RWPE2 (cell line): ENCODE measurements at regions not wholly inside any gene's neighbourhood (a gene's known extent, or its start where the extent isn't known, plus 50 kb on each side); places are given as distances from the start of the nearest gene placed in this dataset.

Experiments used
- ATAC-seq: fragments of 200-7000 bp; cut with Tn5 transposase; 3 replicates; pipeline ENCODE4 v1.9.1; 2021; ENCODE audit warnings: low read depth
- DNase-seq: peaks from one replicate; pipeline ENCODE4 v3.0.0-alpha.2; 2020; ENCODE audit warnings: low spot score
- H3K27ac ChIP-seq: fragments of 450-650 bp; 2 replicates; pipeline ENCODE4 v1.5.1; 2017; ENCODE audit warnings: mild to moderate bottlenecking; ENCODE audit not compliant: poor library complexity, severe bottlenecking
- H3K27me3 ChIP-seq: fragments of 250-450 bp; sonication (Bioruptor Pico); 2 replicates; pipeline ENCODE4 v1.5.1; 2021; ENCODE audit warnings: mild to moderate bottlenecking, moderate library complexity; ENCODE audit not compliant: insufficient read depth, poor library complexity, severe bottlenecking
- H3K36me3 ChIP-seq: fragments of 250-450 bp; sonication (Bioruptor Pico); 2 replicates; pipeline ENCODE4 v1.5.1; 2020; ENCODE audit warnings: low read depth, mild to moderate bottlenecking, moderate library complexity
- H3K4me1 ChIP-seq: fragments of 250-450 bp; sonication (Bioruptor Pico); 2 replicates; pipeline ENCODE4 v1.5.1; 2021; ENCODE audit warnings: mild to moderate bottlenecking, moderate library complexity; ENCODE audit not compliant: insufficient read depth, poor library complexity, severe bottlenecking
- H3K4me3 ChIP-seq: fragments of 250-450 bp; sonication (Bioruptor Pico); 2 replicates; pipeline ENCODE4 v1.5.1; 2021; ENCODE audit warnings: mild to moderate bottlenecking, moderate library complexity; ENCODE audit not compliant: severe bottlenecking
- H3K9me3 ChIP-seq: fragments of 250-450 bp; sonication (Bioruptor Pico); 2 replicates; pipeline ENCODE4 v1.5.1; 2021; ENCODE audit warnings: mild to moderate bottlenecking, moderate library complexity; ENCODE audit not compliant: severe bottlenecking
- TF ChIP-seq, protein P1 (sequence below): fragments of 450-650 bp; IDR thresholded peaks from one replicate; pipeline ENCODE4 v1.5.1; 2017; ENCODE audit warnings: mild to moderate bottlenecking, moderate library complexity; ENCODE audit not compliant: poor library complexity, severe bottlenecking

DNA sequence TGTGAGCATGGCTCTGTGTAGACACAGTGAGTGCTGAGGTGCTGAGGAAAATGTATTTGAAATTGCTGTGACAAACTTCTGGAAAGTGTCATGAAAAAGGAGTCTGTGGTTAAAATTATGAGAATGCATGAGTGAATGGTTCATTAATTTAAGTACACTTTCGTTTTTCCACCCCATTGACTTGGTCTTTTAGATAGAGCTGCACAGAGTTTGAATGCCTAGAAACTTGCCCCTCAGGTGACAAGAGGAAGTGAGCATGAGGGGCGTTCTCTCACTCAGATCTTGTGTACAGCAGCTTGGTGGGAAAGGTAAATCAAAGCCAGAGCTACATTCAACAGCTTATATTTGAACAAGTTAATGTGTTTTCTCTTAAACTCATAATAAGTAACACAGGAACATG is 296.8 kb downstream of the WDR72 start:
- no peaks in the 10 kb centered on the region for H3K4me1 ChIP-seq
- no peak overlapping the region for H3K27ac ChIP-seq
- no peaks in the 10 kb centered on the region for H3K9me3 ChIP-seq
- H3K4me3 ChIP-seq: no peak overlapping the region
- H3K36me3 ChIP-seq: no peaks in the 10 kb centered on the region
- ATAC-seq (no peak), DNase-seq (no peak)
- TF ChIP-seq, protein P1, sequence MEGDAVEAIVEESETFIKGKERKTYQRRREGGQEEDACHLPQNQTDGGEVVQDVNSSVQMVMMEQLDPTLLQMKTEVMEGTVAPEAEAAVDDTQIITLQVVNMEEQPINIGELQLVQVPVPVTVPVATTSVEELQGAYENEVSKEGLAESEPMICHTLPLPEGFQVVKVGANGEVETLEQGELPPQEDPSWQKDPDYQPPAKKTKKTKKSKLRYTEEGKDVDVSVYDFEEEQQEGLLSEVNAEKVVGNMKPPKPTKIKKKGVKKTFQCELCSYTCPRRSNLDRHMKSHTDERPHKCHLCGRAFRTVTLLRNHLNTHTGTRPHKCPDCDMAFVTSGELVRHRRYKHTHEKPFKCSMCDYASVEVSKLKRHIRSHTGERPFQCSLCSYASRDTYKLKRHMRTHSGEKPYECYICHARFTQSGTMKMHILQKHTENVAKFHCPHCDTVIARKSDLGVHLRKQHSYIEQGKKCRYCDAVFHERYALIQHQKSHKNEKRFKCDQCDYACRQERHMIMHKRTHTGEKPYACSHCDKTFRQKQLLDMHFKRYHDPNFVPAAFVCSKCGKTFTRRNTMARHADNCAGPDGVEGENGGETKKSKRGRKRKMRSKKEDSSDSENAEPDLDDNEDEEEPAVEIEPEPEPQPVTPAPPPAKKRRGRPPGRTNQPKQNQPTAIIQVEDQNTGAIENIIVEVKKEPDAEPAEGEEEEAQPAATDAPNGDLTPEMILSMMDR: no peak
- no peaks in the 10 kb centered on the region for H3K27me3 ChIP-seq

DNA sequence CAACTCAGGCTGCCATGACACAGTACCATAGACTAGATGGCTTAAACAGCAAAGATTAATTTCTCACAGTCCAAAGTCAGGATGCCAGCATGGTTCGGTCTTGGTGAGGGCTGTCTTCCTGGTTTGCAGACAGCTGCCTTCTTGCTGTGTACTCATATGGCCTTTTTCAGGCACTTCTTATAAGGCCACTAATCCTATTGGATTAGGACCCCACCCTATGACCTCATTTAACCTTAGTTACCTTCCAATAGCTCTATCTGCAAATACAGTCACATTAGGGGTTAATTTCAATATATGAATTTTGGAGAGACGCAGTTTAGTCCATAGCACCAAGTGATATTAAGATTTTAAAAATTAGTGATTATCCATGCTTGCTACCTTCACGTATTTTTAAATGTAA is 297.8 kb downstream of the WDR72 start:
- Histone ChIP-seq H3K4me3 (no peak overlapping the region), H3K36me3 (no peaks in the 10 kb centered on the region), H3K9me3 (no peaks in the 10 kb centered on the region), H3K27me3 (no peaks in the 10 kb centered on the region), H3K27ac (no peak overlapping the region), H3K4me1 (no peaks in the 10 kb centered on the region)
- DNase-seq: no peak
- TF ChIP-seq, protein P1: no peak
- no peak for ATAC-seq

DNA sequence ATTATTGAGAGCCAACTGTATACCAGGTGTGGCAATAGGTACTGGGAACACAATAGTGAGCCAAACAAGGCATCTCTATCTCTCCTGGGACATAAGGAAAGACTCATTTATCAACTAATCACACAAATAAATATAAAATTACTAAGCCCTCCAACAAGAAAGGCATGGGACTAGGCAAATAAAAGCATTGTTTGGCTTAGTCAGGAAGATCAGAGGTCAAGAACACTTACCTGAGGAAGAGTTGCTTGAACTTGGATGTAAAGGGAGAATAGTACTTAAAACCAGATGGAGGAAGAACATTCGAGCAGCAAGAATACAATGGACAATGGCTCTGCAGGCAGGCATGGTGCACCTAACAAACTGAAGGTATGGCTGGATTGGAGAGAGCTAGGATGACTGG is 300.7 kb downstream of the WDR72 start:
- no peak overlapping the region for H3K4me3 ChIP-seq
- TF ChIP-seq, protein P1: no peak
- no peak for DNase-seq
- no peaks in the 10 kb centered on the region for H3K9me3 ChIP-seq
- no peak for ATAC-seq
- H3K36me3 ChIP-seq: no peaks in the 10 kb centered on the region
- H3K27me3 ChIP-seq: no peaks in the 10 kb centered on the region
- H3K4me1 ChIP-seq: no peaks in the 10 kb centered on the region
- no peak overlapping the region for H3K27ac ChIP-seq

DNA sequence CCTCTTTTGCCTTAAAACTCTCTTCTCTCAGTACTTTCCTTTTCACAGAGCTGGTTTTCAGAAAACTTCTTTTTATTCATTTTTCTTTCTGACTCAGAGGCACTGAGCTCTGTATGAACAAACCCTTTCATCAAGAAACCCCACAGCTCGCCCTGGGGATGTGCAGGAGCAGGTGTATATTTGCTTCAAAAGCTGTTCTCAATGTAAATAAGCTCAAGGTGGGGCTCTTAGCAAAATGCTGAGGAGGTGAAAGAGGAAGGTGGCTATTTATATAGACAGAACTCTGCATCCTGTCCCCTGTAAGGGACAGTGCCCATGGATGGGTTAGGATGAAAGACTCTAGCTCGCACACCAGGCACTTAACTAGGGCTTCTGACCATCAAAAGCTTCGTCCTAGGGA is 302.0 kb downstream of the WDR72 start:
- no peaks in the 10 kb centered on the region for H3K9me3 ChIP-seq
- ATAC-seq: no peak
- H3K36me3 ChIP-seq: no peaks in the 10 kb centered on the region
- TF ChIP-seq, protein P1: no peak
- H3K4me3 ChIP-seq: no peak overlapping the region
- no peak for DNase-seq
- no peak overlapping the region for H3K27ac ChIP-seq
- H3K4me1 ChIP-seq: no peaks in the 10 kb centered on the region
- no peaks in the 10 kb centered on the region for H3K27me3 ChIP-seq

DNA sequence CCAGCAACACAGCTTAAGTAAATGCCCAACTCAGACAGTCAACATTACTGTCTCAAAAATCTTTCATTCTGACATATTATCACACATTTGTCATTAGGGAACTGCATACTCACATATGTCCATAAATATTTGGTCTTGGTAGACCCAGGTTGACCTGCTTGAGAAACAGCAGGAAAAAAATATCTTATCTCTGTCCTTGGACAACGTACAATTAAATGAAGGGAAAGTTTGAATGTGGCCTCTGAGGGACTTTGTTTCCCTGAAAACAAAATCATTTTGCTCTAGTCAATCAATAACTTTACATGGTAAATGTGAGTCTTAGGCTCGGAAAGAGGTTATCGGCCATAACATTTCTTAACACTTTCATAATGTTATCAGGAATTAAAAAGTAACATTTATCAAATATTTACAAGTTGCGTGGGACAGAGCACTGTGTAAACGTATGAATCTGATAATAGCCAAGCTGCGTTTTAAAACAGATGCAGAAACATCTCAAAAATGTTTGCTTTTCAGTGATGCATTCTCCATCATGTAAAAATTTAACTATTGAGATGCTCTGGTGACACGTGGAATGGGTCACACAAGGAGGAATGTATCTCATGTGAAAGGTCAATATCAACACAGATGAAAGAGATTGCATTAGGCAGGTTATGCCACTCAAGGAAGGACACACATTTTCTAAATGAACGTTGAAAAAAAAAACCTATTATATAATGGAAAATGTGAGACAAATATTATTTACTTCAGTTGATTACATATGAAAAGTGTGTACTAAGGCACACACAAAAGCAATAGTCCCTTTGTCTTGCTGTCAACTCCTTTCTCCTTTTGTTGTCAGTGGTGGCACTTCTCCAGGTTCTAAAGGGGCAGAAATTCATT is 304.4 kb downstream of the WDR72 start:
- Histone ChIP-seq H3K9me3 (no peaks in the 10 kb centered on the region), H3K27me3 (no peaks in the 10 kb centered on the region), H3K4me1 (no peaks in the 10 kb centered on the region), H3K36me3 (no peaks in the 10 kb centered on the region), H3K4me3 (no peak overlapping the region), H3K27ac (no peak overlapping the region)
- TF ChIP-seq, protein P1: no peak
- ATAC-seq (no peak), DNase-seq (no peak)
